ENCODE measurements at regions not wholly inside any gene's neighbourhood (a gene's known extent, or its start where the extent isn't known, plus 50 kb on each side); places are given as distances from the start of the nearest gene placed in this dataset.

DNA sequence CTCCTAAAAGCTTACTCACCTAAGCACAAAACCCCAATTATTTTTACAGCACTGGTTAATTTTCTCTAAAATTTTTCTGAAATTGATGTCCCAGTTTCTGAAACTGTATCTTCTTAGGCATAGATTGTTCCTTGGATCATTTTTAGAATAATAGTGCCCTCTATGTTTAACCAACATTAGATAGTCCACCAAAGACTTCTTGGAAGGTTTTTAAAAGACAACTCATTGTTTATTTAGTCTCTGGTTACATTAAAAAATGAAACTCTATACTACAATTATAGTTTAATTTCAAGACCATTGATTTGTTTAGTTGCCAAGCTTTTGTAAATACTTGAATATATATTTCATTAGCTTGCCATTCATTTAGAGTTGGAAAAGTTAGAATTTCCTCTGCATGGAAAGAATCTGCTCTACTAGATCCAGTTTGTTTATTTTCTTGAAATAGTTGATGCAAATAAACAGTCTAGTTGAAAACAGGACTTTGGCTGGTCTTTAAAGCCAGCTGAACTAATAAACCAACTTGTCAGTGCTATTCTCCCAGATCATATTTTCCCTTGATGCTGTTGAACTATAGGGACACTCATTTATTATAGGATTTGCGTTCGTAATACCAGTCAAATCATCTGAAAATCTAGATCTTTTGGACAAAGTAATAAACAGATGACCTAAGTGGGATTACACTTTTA, 990.5 kb downstream of the TLE1 start:
- Histone ChIP-seq H3K27ac (no peak overlapping the region), H3K27me3 (ENCODE audit: insufficient read depth in 3 of 3, low read length in 2 of 3) (no peaks in the 10 kb centered on the region), H3K36me3 (ENCODE audit: insufficient read depth in 1 of 2, low read depth in 1 of 2) (no peaks in the 10 kb centered on the region), H3K9me3 (no peaks in the 10 kb centered on the region), H3K4me3 (no peak overlapping the region), H3K4me1 (peaks cover 9% of the 10 kb centered on the region)
- TF ChIP-seq CTCF (IDR thresholded peaks at IDR 0.05), result no peak
- ATAC-seq, result no peak
- WGBS, 3 donors, result 25 to 51% (median 33%) methylated on average over 2 of the region's 2 CpGs
- intact Hi-C loops (cut with DNase I), result no loop called here
- no peak for DNase-seq

- Histone ChIP-seq H3K27ac (no peak overlapping the region), H3K36me3 (ENCODE audit: insufficient read depth in 1 of 2, low read depth in 1 of 2) (no peaks in the 10 kb centered on the region), H3K9me3 (no peaks in the 10 kb centered on the region), H3K4me1 (no peaks in the 10 kb centered on the region), H3K4me3 (no peak overlapping the region), H3K27me3 (ENCODE audit: insufficient read depth in 3 of 3, low read length in 2 of 3) (no peaks in the 10 kb centered on the region)
- DNase-seq (no peak), ATAC-seq (no peak)
- intact Hi-C loops (cut with DNase I), result no loop called here
- TF ChIP-seq CTCF (IDR thresholded peaks at IDR 0.05), result no peak
Measured at GRCh38 chr9:80692751-80693150, 996.6 kb downstream of the TLE1 start.

GRCh38 chr9:80691229-80691628, 998.1 kb downstream of the TLE1 start:
- no peak overlapping the region for H3K27ac ChIP-seq

GRCh38 chr9:80690349-80690939, 998.9 kb downstream of the TLE1 start:
- intact Hi-C loops (cut with DNase I), result no loop called here
- DNase-seq, result no peak
- WGBS, 3 donors, result 63 to 77% (median 66%) methylated on average over 6 of the region's 6 CpGs
- H3K36me3 ChIP-seq (ENCODE audit: insufficient read depth in 1 of 2, low read depth in 1 of 2), result no peaks in the 10 kb centered on the region
- no peak overlapping the region for H3K27ac ChIP-seq
- no peak for ATAC-seq
- H3K4me3 ChIP-seq, result no peak overlapping the region
- no peaks in the 10 kb centered on the region for H3K27me3 ChIP-seq (ENCODE audit: insufficient read depth in 3 of 3, low read length in 2 of 3)
- TF ChIP-seq CTCF (IDR thresholded peaks at IDR 0.05), result no peak
- no peaks in the 10 kb centered on the region for H3K4me1 ChIP-seq
- no peaks in the 10 kb centered on the region for H3K9me3 ChIP-seq

More at GRCh38 chr9:80691229-80691628, 998.1 kb downstream of the TLE1 start:
- intact Hi-C loops (cut with DNase I), result no loop called here
- DNase-seq (no peak), ATAC-seq (no peak)
- H3K4me3 ChIP-seq, result no peak overlapping the region
- no peaks in the 10 kb centered on the region for H3K9me3 ChIP-seq
- no peaks in the 10 kb centered on the region for H3K4me1 ChIP-seq
- TF ChIP-seq CTCF (IDR thresholded peaks at IDR 0.05), result no peak
- no peaks in the 10 kb centered on the region for H3K27me3 ChIP-seq (ENCODE audit: insufficient read depth in 3 of 3, low read length in 2 of 3)
- H3K36me3 ChIP-seq (ENCODE audit: insufficient read depth in 1 of 2, low read depth in 1 of 2), result no peaks in the 10 kb centered on the region

GRCh38 chr9:80679916-80680315, 1009.4 kb downstream of the TLE1 start:
- H3K36me3 ChIP-seq (ENCODE audit: insufficient read depth in 1 of 2, low read depth in 1 of 2), result no peaks in the 10 kb centered on the region
- no peak for DNase-seq
- H3K27ac ChIP-seq, result no peak overlapping the region
- no peaks in the 10 kb centered on the region for H3K27me3 ChIP-seq (ENCODE audit: insufficient read depth in 3 of 3, low read length in 2 of 3)
- no peaks in the 10 kb centered on the region for H3K9me3 ChIP-seq
- H3K4me1 ChIP-seq, result no peaks in the 10 kb centered on the region
- no peak for ATAC-seq
- intact Hi-C loops (cut with DNase I), result no loop called here
- no peak for TF ChIP-seq CTCF (IDR thresholded peaks at IDR 0.05)
- no peak overlapping the region for H3K4me3 ChIP-seq
